Loucy (cell line): ENCODE measurements at regions not wholly inside any gene's neighbourhood (a gene's known extent, or its start where the extent isn't known, plus 50 kb on each side); places are given as distances from the start of the nearest gene placed in this dataset.

Experiments used
- H2AFZ ChIP-seq: fragments of 200-600 bp; sonication (generic); 2 replicates; pipeline ENCODE4 v1.6.0; 2016; ENCODE audit warnings: antibody characterized with exemption, mild to moderate bottlenecking, low read length, moderate library complexity
- H3F3A ChIP-seq: fragments of 200-600 bp; 2 replicates; pipeline ENCODE4 v1.6.0; 2016; ENCODE audit warnings: antibody characterized with exemption, low read depth, mild to moderate bottlenecking
- H3K27me3 ChIP-seq: fragments of 200-600 bp; sonication (generic); 2 replicates; pipeline ENCODE4 v1.6.1; 2014; ENCODE audit warnings: low read length, mild to moderate bottlenecking; ENCODE audit not compliant: insufficient read depth, poor library complexity, severe bottlenecking
- H3K36me3 ChIP-seq: fragments of 200-600 bp; sonication (generic); 2 replicates; pipeline ENCODE4 v1.6.1; 2016; ENCODE audit warnings: low read length; ENCODE audit not compliant: insufficient read depth
- H3K4me1 ChIP-seq: fragments of 200-600 bp; sonication (generic); 2 replicates; pipeline ENCODE4 v1.5.1; 2014; ENCODE audit warnings: low read length, mild to moderate bottlenecking; ENCODE audit not compliant: insufficient read depth, poor library complexity, severe bottlenecking
- H3K4me2 ChIP-seq: fragments of 200-600 bp; sonication (generic); 2 replicates; pipeline ENCODE4 v1.6.0; 2014; ENCODE audit warnings: antibody characterized with exemption, low read length, low read depth, mild to moderate bottlenecking; ENCODE audit not compliant: poor library complexity, severe bottlenecking
- H3K4me3 ChIP-seq: fragments of 200-600 bp; sonication (generic); 2 replicates; pipeline ENCODE4 v1.5.1; 2014; ENCODE audit warnings: low read length, mild to moderate bottlenecking, mixed read lengths; ENCODE audit not compliant: poor library complexity, severe bottlenecking
- H3K79me2 ChIP-seq: fragments of 200-600 bp; sonication (generic); 2 replicates; pipeline ENCODE4 v1.6.1; 2014; ENCODE audit warnings: low read length; ENCODE audit not compliant: insufficient read depth
- H3K9ac ChIP-seq: fragments of 200-600 bp; sonication (generic); 2 replicates; pipeline ENCODE4 v1.6.0; 2014; ENCODE audit warnings: mild to moderate bottlenecking, low read depth, low read length, moderate library complexity; ENCODE audit not compliant: poor library complexity, severe bottlenecking
- H3K9me2 ChIP-seq: fragments of 200-600 bp; sonication (generic); replicated peaks from 2 replicates; pipeline ENCODE4 v1.6.1; 2016; ENCODE audit warnings: low read depth, low read length, mixed read lengths
- H3K9me3 ChIP-seq: fragments of 200-600 bp; sonication (generic); 2 replicates; pipeline ENCODE4 v1.6.1; 2014; ENCODE audit warnings: mild to moderate bottlenecking, antibody characterized with exemption, low read length, low read depth; ENCODE audit not compliant: insufficient read depth
- H4K20me1 ChIP-seq: fragments of 200-600 bp; sonication (generic); 2 replicates; pipeline ENCODE4 v1.6.0; 2014; ENCODE audit warnings: antibody characterized with exemption, low read length, mild to moderate bottlenecking; ENCODE audit not compliant: insufficient read depth, poor library complexity, severe bottlenecking
- CTCF ChIP-seq: fragments of 200-600 bp; sonication (generic); conservative IDR thresholded peaks from 2 replicates; pipeline ENCODE4 v1.5.1; 2014; ENCODE audit warnings: mild to moderate bottlenecking, antibody characterized with exemption, low read length
- EZH2phosphoT487 ChIP-seq: fragments of 200-600 bp; IDR thresholded peaks from 2 replicates; pipeline ENCODE4 v1.6.1; 2018; ENCODE audit warnings: antibody characterized with exemption, mild to moderate bottlenecking, moderate library complexity, borderline replicate concordance

- H3K9me3 ChIP-seq = no peaks in the 10 kb centered on the region
- H3K9ac ChIP-seq = no peak overlapping the region
- TF ChIP-seq CTCF (no peak), EZH2phosphoT487 (no peak)
- H3K79me2 ChIP-seq = no peaks in the 10 kb centered on the region
- no peaks in the 10 kb centered on the region for H3K36me3 ChIP-seq
- H3K9me2 ChIP-seq = no peaks in the 10 kb centered on the region
- no peaks in the 10 kb centered on the region for H4K20me1 ChIP-seq
- H3F3A ChIP-seq = no peaks in the 10 kb centered on the region
- H3K27me3 ChIP-seq = no peaks in the 10 kb centered on the region
- H3K4me1 ChIP-seq = no peaks in the 10 kb centered on the region
- no peak overlapping the region for H3K4me3 ChIP-seq
- H3K4me2 ChIP-seq = no peak overlapping the region
- no peak overlapping the region for H2AFZ ChIP-seq
These were observed 179.9 kb downstream of the IRS2 start for GRCh38 chr13:109606520-109606919.

DNA sequence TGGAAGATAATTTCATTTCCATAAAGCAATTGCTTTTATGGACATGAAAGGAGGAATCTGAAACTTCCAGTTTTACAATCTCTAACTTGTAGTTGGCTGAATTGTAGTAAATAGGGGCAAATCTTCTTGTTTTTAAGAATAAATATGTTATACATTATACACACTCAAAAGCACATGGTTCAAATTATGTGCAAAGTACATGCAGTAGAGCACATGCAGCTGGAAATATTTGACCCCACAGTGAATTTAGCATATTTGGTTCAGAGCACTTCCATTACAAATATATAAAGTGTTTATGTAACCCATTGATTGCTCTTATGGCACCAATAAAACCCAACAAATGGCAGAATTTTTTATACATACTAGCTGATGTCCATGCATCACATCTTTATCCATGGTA is 180.5 kb downstream of the IRS2 start:
- Histone ChIP-seq H4K20me1 (no peaks in the 10 kb centered on the region), H3K36me3 (no peaks in the 10 kb centered on the region), H3K9me2 (no peaks in the 10 kb centered on the region), H3K4me1 (no peaks in the 10 kb centered on the region), H3F3A (no peaks in the 10 kb centered on the region), H3K4me2 (no peak overlapping the region), H2AFZ (no peak overlapping the region), H3K9me3 (no peaks in the 10 kb centered on the region), H3K9ac (no peak overlapping the region), H3K27me3 (no peaks in the 10 kb centered on the region), H3K79me2 (no peaks in the 10 kb centered on the region), H3K4me3 (no peak overlapping the region)
- no peak for TF ChIP-seq EZH2phosphoT487
- no peak for TF ChIP-seq CTCF

GRCh38 chr13:109604894-109605293 is 181.5 kb downstream of the IRS2 start:
- no peaks in the 10 kb centered on the region for H3K27me3 ChIP-seq
- H2AFZ ChIP-seq = no peak overlapping the region
- H3K4me3 ChIP-seq = no peak overlapping the region
- H4K20me1 ChIP-seq = no peaks in the 10 kb centered on the region
- H3K4me2 ChIP-seq = no peak overlapping the region
- H3K9ac ChIP-seq = no peak overlapping the region
- no peaks in the 10 kb centered on the region for H3K9me2 ChIP-seq
- no peaks in the 10 kb centered on the region for H3K4me1 ChIP-seq
- H3K9me3 ChIP-seq = no peaks in the 10 kb centered on the region
- no peaks in the 10 kb centered on the region for H3K79me2 ChIP-seq
- no peaks in the 10 kb centered on the region for H3F3A ChIP-seq
- no peak for TF ChIP-seq CTCF
- no peak for TF ChIP-seq EZH2phosphoT487
- H3K36me3 ChIP-seq = no peaks in the 10 kb centered on the region
